ENCODE measurements at regions not wholly inside any gene's neighbourhood (a gene's known extent, or its start where the extent isn't known, plus 50 kb on each side); places are given as distances from the start of the nearest gene placed in this dataset.

DNA sequence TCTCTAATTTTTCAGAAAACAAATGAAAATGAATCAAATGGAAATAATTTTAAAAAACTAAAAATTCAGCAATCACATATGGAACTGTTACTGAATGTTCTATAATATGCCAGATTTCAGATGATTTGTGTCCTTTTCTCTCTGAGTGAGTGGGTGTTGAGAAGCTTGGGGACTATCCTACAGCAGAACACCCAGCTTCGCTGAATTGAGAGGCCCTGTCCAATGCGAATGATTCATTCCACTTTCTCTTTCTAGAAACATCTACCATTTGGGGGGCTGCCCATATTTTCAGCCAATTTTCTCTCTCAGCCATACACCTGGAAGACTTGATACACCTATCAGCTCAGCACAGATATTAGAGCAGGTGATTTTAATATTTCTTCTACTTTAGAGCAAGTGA is 1666.7 kb downstream of the EFNB2 start:
- Histone ChIP-seq H3K4me3 (no peak overlapping the region), H3K9me3 (no peaks in the 10 kb centered on the region), H3K36me3 (no peaks in the 10 kb centered on the region), H3K27ac (no peak overlapping the region), H3K27me3 (no peaks in the 10 kb centered on the region), H3K4me1 (no peaks in the 10 kb centered on the region)
- no peak for DNase-seq
- no peak for TF ChIP-seq POLR2A (IDR thresholded peaks at IDR 0.05)
- TF ChIP-seq, protein P1, sequence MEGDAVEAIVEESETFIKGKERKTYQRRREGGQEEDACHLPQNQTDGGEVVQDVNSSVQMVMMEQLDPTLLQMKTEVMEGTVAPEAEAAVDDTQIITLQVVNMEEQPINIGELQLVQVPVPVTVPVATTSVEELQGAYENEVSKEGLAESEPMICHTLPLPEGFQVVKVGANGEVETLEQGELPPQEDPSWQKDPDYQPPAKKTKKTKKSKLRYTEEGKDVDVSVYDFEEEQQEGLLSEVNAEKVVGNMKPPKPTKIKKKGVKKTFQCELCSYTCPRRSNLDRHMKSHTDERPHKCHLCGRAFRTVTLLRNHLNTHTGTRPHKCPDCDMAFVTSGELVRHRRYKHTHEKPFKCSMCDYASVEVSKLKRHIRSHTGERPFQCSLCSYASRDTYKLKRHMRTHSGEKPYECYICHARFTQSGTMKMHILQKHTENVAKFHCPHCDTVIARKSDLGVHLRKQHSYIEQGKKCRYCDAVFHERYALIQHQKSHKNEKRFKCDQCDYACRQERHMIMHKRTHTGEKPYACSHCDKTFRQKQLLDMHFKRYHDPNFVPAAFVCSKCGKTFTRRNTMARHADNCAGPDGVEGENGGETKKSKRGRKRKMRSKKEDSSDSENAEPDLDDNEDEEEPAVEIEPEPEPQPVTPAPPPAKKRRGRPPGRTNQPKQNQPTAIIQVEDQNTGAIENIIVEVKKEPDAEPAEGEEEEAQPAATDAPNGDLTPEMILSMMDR (IDR thresholded peaks at IDR 0.05): no peak
- intact Hi-C loops (cut with DNase I; ENCODE audit: low total_unique reads): no loop called here

DNA sequence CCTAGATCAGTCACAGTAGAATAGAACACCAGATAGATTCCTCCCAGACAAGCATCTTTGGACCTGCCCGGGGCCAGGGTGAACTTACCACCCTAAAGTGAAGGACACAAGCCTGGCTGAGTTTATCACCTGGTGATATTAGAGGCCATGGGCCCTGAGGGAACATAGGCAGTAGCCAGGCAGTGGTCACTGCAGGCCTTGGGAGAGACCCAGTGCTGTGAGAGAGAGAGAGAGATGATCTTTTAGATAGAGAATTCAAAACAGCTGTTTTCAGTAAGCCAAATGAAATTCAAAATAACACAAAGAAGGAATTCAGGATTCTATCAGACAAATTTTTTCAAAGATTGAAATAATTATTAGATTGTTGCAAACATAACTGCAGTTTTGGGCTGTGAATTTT is 1679.9 kb downstream of the EFNB2 start:
- intact Hi-C loops (cut with DNase I; ENCODE audit: low total_unique reads): no loop called here

DNA sequence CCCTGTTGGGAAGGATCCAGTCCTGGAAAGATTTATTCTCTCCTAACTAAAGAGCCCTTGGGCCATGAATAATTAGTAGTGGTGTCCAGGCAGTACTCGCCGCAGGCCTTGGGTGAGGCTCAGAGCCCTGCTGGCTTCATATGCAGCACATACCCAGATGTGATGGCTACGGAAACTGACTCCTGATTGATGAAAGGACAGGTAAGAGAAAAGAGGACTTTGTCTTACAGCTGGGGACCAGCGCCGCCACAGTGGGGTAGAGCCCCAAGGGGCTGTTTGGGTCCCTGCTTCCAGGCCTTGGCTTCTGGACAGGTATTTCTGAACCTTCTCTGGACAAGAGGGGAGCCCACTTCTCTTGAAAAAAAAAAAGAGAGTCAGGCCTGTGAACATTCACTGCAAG is 1680.8 kb downstream of the EFNB2 start:
- no peaks in the 10 kb centered on the region for H3K9me3 ChIP-seq
- H3K27ac ChIP-seq: no peak overlapping the region
- intact Hi-C loops (cut with DNase I; ENCODE audit: low total_unique reads): no loop called here
- no peaks in the 10 kb centered on the region for H3K27me3 ChIP-seq
- TF ChIP-seq, protein P1 (IDR thresholded peaks at IDR 0.05): no peak
- TF ChIP-seq POLR2A (IDR thresholded peaks at IDR 0.05): no peak
- H3K36me3 ChIP-seq: no peaks in the 10 kb centered on the region
- DNase-seq: no peak
- no peak overlapping the region for H3K4me3 ChIP-seq
- no peaks in the 10 kb centered on the region for H3K4me1 ChIP-seq

More for the DNA sequence above, 1679.9 kb downstream of the EFNB2 start:
- TF ChIP-seq, protein P1 (IDR thresholded peaks at IDR 0.05): no peak
- no peak for TF ChIP-seq POLR2A (IDR thresholded peaks at IDR 0.05)
- no peak for DNase-seq
- Histone ChIP-seq H3K4me1 (no peaks in the 10 kb centered on the region), H3K36me3 (no peaks in the 10 kb centered on the region), H3K9me3 (no peaks in the 10 kb centered on the region), H3K4me3 (no peak overlapping the region), H3K27me3 (no peaks in the 10 kb centered on the region), H3K27ac (no peak overlapping the region)

DNA sequence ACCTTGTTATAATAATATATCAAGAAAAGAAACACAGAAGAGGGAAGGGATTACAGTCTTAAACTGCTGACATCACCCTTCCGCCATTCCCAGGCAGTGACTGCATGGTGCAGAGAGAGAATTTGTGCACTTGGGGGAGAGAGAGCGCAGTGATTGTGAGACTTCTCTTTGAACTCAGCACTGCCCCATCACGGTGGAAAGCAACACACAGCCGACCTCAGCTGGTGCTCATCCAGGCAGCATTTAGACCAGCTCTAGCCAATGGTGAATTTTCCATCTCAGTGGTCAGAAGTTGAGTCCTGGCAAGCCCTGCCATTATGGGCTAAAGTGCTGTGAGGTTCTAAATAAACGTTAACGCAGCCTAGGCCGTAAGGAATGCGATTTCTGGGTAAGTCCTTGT is 1681.5 kb downstream of the EFNB2 start:
- no peaks in the 10 kb centered on the region for H3K27me3 ChIP-seq
- no peak overlapping the region for H3K4me3 ChIP-seq
- H3K4me1 ChIP-seq: no peaks in the 10 kb centered on the region
- no peak for DNase-seq
- no peak for TF ChIP-seq POLR2A (IDR thresholded peaks at IDR 0.05)
- TF ChIP-seq, protein P1 (IDR thresholded peaks at IDR 0.05): no peak
- H3K36me3 ChIP-seq: no peaks in the 10 kb centered on the region
- intact Hi-C loops (cut with DNase I; ENCODE audit: low total_unique reads): no loop called here
- H3K27ac ChIP-seq: no peak overlapping the region
- H3K9me3 ChIP-seq: no peaks in the 10 kb centered on the region

DNA sequence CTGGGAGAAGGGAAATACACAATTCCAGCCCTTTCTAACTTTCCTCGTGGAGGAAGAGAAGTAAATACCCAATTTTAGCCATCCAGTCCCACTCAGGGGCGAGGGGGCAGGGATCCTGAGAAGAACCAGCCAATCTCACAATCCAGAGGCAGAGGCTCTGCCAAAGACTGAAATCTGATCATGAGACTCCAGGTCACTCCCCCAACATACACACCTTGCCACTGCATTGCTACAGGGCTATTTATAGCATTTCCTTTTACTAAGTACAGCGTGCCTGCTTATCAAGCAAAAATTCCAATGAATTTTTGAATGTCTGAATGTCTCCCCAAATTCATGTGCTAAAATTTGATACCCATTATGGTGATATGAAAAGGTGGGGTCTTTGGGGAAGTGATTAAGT is 1687.5 kb downstream of the EFNB2 start:
- H3K27ac ChIP-seq: no peak overlapping the region
- intact Hi-C loops (cut with DNase I; ENCODE audit: low total_unique reads): no loop called here
- H3K36me3 ChIP-seq: no peaks in the 10 kb centered on the region
- H3K27me3 ChIP-seq: no peaks in the 10 kb centered on the region
- TF ChIP-seq POLR2A (IDR thresholded peaks at IDR 0.05): no peak
- TF ChIP-seq, protein P1 (IDR thresholded peaks at IDR 0.05): no peak
- H3K4me3 ChIP-seq: no peak overlapping the region
- no peak for DNase-seq
- H3K4me1 ChIP-seq: no peaks in the 10 kb centered on the region
- no peaks in the 10 kb centered on the region for H3K9me3 ChIP-seq
